ACHN (cell line): ENCODE measurements at regions not wholly inside any gene's neighbourhood (a gene's known extent, or its start where the extent isn't known, plus 50 kb on each side); places are given as distances from the start of the nearest gene placed in this dataset.

ENCODE experiments used
- DNase-seq: peaks from one replicate; pipeline ENCODE4 v3.0.0-alpha.2; 2015
- in situ Hi-C: cut with HindIII; loops from 2 replicates; pipeline ENCODE4 v1.10.0; 2017; ENCODE audit warnings: low sequenced_read_pairs, low pct_ligation_motif_present, low pct_unique_long_range_greater_than_20kb

- in situ Hi-C loops = no loop called here
- DNase-seq = no peak
Measured at GRCh38 chr13:22262001-22262885, 591.4 kb downstream of the FGF9 start.

- in situ Hi-C loops = no loop called here
- no peak for DNase-seq
Measured at GRCh38 chr13:22263185-22263584, 592.3 kb downstream of the FGF9 start.

- in situ Hi-C loops = no loop called here
- no peak for DNase-seq
Measured at GRCh38 chr13:22265563-22265962, 594.7 kb downstream of the FGF9 start.

GRCh38 chr13:22270881-22271280, 600.0 kb downstream of the FGF9 start:
- in situ Hi-C loops = no loop called here
- no peak for DNase-seq

GRCh38 chr13:22271903-22272302, 601.0 kb downstream of the FGF9 start:
- DNase-seq = no peak
- in situ Hi-C loops = no loop called here

GRCh38 chr13:22275393-22275792, 604.5 kb downstream of the FGF9 start:
- DNase-seq = no peak
- in situ Hi-C loops = no loop called here

GRCh38 chr13:22276616-22277015, 605.7 kb downstream of the FGF9 start:
- DNase-seq = no peak
- in situ Hi-C loops = no loop called here

- in situ Hi-C loops = no loop called here
- peak; percentile 22 for DNase-seq
Measured at GRCh38 chr13:22278336-22278929, 607.6 kb downstream of the FGF9 start.

- DNase-seq = no peak
- in situ Hi-C loops = no loop called here
Measured at GRCh38 chr13:22285867-22286266, 615.0 kb downstream of the FGF9 start.

GRCh38 chr13:22286338-22286737, 615.5 kb downstream of the FGF9 start:
- no peak for DNase-seq
- in situ Hi-C loops = no loop called here

- in situ Hi-C loops = no loop called here
- DNase-seq = no peak
Measured at GRCh38 chr13:22287343-22287920, 616.6 kb downstream of the FGF9 start.

- in situ Hi-C loops = no loop called here
Measured at GRCh38 chr13:22288496-22288895, 617.6 kb downstream of the FGF9 start.

GRCh38 chr13:22289711-22290110, 618.8 kb downstream of the FGF9 start:
- in situ Hi-C loops = no loop called here

More at GRCh38 chr13:22288496-22288895, 617.6 kb downstream of the FGF9 start:
- DNase-seq = no peak

GRCh38 chr13:22298530-22298929, 627.7 kb downstream of the FGF9 start:
- in situ Hi-C loops = no loop called here
- no peak for DNase-seq

More at GRCh38 chr13:22289711-22290110, 618.8 kb downstream of the FGF9 start:
- no peak for DNase-seq

- no peak for DNase-seq
- in situ Hi-C loops = no loop called here
Measured at GRCh38 chr13:22311734-22312404, 641.0 kb downstream of the FGF9 start.

GRCh38 chr13:22312405-22312803, 641.5 kb downstream of the FGF9 start:
- no peak for DNase-seq
- in situ Hi-C loops = no loop called here

- no peak for DNase-seq
- in situ Hi-C loops = no loop called here
Measured at GRCh38 chr13:22316494-22317025, 645.7 kb downstream of the FGF9 start.

GRCh38 chr13:22320991-22321390, 650.1 kb downstream of the FGF9 start:
- DNase-seq = no peak
- in situ Hi-C loops = no loop called here

- in situ Hi-C loops = no loop called here
- DNase-seq = no peak
Measured at GRCh38 chr13:22325761-22326160, 654.9 kb downstream of the FGF9 start.
